Progenitor cell of endocrine pancreas (in vitro differentiated cells): ENCODE measurements at regions not wholly inside any gene's neighbourhood (a gene's known extent, or its start where the extent isn't known, plus 50 kb on each side); places are given as distances from the start of the nearest gene placed in this dataset.

Experiments used
- DNase-seq: peaks from one replicate; pipeline ENCODE4 v3.0.0; 2021; ENCODE audit warnings: low spot score; ENCODE audit not compliant: unreplicated experiment
- H3K27ac Mint-ChIP-seq: 2 replicates; pipeline ENCODE4 v1.8.0; 2021; ENCODE audit warnings: mild to moderate bottlenecking, moderate library complexity, mixed read lengths
- H3K27me3 Mint-ChIP-seq: 2 replicates; pipeline ENCODE4 v1.8.0; 2021; ENCODE audit warnings: mixed read lengths
- H3K36me3 Mint-ChIP-seq: 2 replicates; pipeline ENCODE4 v1.8.0; 2022; ENCODE audit warnings: mixed read lengths; ENCODE audit not compliant: insufficient read depth
- H3K4me1 Mint-ChIP-seq: 2 replicates; pipeline ENCODE4 v1.8.0; 2021; ENCODE audit warnings: low read depth, mixed read lengths
- H3K4me3 Mint-ChIP-seq: 2 replicates; pipeline ENCODE4 v1.8.0; 2021; ENCODE audit warnings: low read depth, mild to moderate bottlenecking, moderate library complexity, mixed read lengths
- H3K9me3 Mint-ChIP-seq: 2 replicates; pipeline ENCODE4 v1.8.0; 2021; ENCODE audit warnings: low read depth, mixed read lengths
- CTCF ChIP-seq: fragments of 200-600 bp; sonication (generic); IDR thresholded peaks from one replicate; pipeline ENCODE4 v1.5.0; 2021; ENCODE audit warnings: antibody characterized with exemption, mild to moderate bottlenecking; ENCODE audit not compliant: unreplicated experiment

DNA sequence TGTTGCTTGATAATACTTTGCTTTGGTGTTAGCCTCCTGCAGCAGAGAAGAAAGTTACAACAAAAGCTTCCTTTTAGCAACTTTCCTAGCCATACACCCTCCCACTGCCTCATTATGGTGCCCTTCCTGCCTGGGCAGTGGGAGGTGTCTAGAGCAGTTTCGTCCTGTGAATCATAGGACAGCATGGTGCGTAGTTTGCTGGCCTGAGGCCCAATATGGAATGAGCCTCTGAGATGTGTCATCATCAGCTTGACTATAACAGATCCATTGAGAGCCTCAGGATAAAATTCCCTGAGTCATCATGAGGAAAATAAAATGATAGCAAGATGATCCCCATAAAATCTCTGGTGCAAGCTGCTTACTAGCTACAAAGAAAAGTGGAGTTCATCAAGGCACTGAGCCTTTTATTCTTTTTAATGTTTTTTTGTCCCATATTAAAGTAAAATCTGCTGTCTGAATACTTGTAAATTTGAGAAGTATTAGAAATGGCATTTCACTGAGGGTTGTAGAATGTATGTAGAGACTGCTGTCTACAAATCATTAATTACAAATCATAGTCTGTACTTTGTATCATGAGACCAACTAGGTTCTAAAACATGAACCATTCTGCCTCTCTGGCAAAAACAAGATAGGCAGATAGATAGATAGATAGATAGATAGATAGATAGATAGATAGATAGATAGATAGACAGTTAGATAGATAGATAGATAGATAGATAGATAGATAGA lies 303.0 kb upstream of the PDE4D start:
- no peak for DNase-seq
- TF ChIP-seq CTCF = no peak
- no peaks in the 10 kb centered on the region for H3K4me1 Mint-ChIP-seq
- H3K27ac Mint-ChIP-seq = no peak overlapping the region
- H3K4me3 Mint-ChIP-seq = no peak overlapping the region
- H3K36me3 Mint-ChIP-seq = no peaks in the 10 kb centered on the region
- H3K9me3 Mint-ChIP-seq = peaks cover 3% of the 10 kb centered on the region
- H3K27me3 Mint-ChIP-seq = no peaks in the 10 kb centered on the region

DNA sequence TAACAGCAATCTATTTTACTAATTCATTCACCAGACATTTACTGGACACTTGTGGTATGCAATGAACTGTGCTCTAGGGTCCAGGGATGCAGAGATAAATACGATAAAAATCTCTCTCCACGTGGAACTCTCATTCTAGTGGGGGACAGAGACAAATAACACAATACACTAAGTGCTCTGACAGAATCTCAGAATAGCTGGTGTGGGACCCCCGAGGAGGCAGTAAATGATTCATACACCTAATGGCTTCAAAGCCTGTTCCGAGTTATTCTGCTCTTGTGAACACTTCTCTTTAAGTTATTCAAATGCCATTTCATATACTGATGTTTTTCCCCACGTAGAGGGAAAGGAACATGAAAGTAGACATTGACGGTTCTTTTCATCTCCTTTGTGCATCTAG lies 302.0 kb upstream of the PDE4D start:
- H3K4me3 Mint-ChIP-seq = no peak overlapping the region
- H3K9me3 Mint-ChIP-seq = peaks cover 3% of the 10 kb centered on the region
- no peak for TF ChIP-seq CTCF
- no peak overlapping the region for H3K27ac Mint-ChIP-seq
- H3K27me3 Mint-ChIP-seq = no peaks in the 10 kb centered on the region
- H3K36me3 Mint-ChIP-seq = no peaks in the 10 kb centered on the region
- DNase-seq = no peak
- H3K4me1 Mint-ChIP-seq = no peaks in the 10 kb centered on the region

GRCh38 chr5:60195083-60195482 lies 301.6 kb upstream of the PDE4D start:
- Mint-ChIP-seq H3K27me3 (no peaks in the 10 kb centered on the region), H3K4me1 (no peaks in the 10 kb centered on the region), H3K36me3 (no peaks in the 10 kb centered on the region), H3K9me3 (peaks cover 3% of the 10 kb centered on the region), H3K4me3 (no peak overlapping the region), H3K27ac (no peak overlapping the region)
- no peak for DNase-seq
- no peak for TF ChIP-seq CTCF

- peaks cover 4% of the 10 kb centered on the region for H3K4me1 Mint-ChIP-seq
- no peaks in the 10 kb centered on the region for H3K36me3 Mint-ChIP-seq
- no peaks in the 10 kb centered on the region for H3K27me3 Mint-ChIP-seq
- H3K9me3 Mint-ChIP-seq = peaks cover 3% of the 10 kb centered on the region
- no peak for DNase-seq
- no peak overlapping the region for H3K27ac Mint-ChIP-seq
- no peak for TF ChIP-seq CTCF
- H3K4me3 Mint-ChIP-seq = no peak overlapping the region
Measured at GRCh38 chr5:60185231-60186099, 291.9 kb upstream of the PDE4D start.

DNA sequence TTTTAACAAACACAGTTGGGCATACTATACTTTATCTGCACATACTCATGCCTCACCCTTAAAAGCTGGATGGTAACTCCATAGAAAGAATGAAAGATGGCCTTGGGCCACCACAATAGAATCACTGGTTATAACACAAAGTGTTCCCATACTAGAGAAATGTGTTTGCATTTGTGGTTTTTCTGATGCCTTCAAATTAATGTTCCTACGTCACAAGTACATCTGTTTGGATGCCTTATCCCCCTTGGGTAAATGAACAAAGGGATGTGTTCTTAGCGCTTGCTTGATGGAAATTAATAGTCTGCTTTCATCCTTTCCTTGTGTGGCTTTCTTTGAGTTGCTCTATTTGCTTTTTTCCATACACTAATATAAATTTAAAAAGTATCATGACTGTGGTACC lies 291.1 kb upstream of the PDE4D start:
- peaks cover 7% of the 10 kb centered on the region for H3K4me1 Mint-ChIP-seq
- no peak overlapping the region for H3K27ac Mint-ChIP-seq
- no peaks in the 10 kb centered on the region for H3K27me3 Mint-ChIP-seq
- H3K9me3 Mint-ChIP-seq = peaks cover 3% of the 10 kb centered on the region
- no peak for DNase-seq
- H3K4me3 Mint-ChIP-seq = no peak overlapping the region
- H3K36me3 Mint-ChIP-seq = no peaks in the 10 kb centered on the region
- TF ChIP-seq CTCF = no peak
